IPS DF 6.9 (cell line): ENCODE measurements at regions not wholly inside any gene's neighbourhood (a gene's known extent, or its start where the extent isn't known, plus 50 kb on each side); places are given as distances from the start of the nearest gene placed in this dataset.

Source experiments
- DNase-seq: peaks from one replicate; pipeline ENCODE4 v3.0.0-alpha.2; 2013; ENCODE audit warnings: low read depth, low spot score
- H3K27ac ChIP-seq: one replicate; pipeline ENCODE4 v1.5.1; 2013; ENCODE audit warnings: low read length, control low read depth
- H3K27me3 ChIP-seq: 2 replicates; pipeline ENCODE4 v1.6.1; 2013; ENCODE audit warnings: mild to moderate bottlenecking, low read length; ENCODE audit not compliant: control insufficient read depth, insufficient read depth
- H3K36me3 ChIP-seq: 2 replicates; pipeline ENCODE4 v1.6.1; 2013; ENCODE audit warnings: low read length; ENCODE audit not compliant: control insufficient read depth, insufficient read depth
- H3K4me1 ChIP-seq: 2 replicates; pipeline ENCODE4 v1.6.1; 2013; ENCODE audit warnings: low read length; ENCODE audit not compliant: control insufficient read depth, insufficient read depth
- H3K4me3 ChIP-seq: 2 replicates; pipeline ENCODE4 v1.5.1; 2013; ENCODE audit warnings: mild to moderate bottlenecking, low read length
- H3K9me3 ChIP-seq: 2 replicates; pipeline ENCODE4 v1.6.1; 2013; ENCODE audit warnings: low read length, inconsistent platforms; ENCODE audit not compliant: control insufficient read depth, insufficient read depth
- WGBS: extraction: QIAGEN DNeasy Blood & Tissue Kit; methylation state at CpG from one replicate; pipeline ENCODE4 v1.1.7; 2013; ENCODE audit warnings: mixed read lengths, missing lambda C conversion rate; ENCODE audit not compliant: insufficient read length, insufficient coverage; 5-methylcytosine and 5-hydroxymethylcytosine counted together

GRCh38 chr1:115577513-115577912 is 64.3 kb upstream of the VANGL1 start:
- Histone ChIP-seq H3K27ac (no peak overlapping the region), H3K4me1 (no peaks in the 10 kb centered on the region), H3K9me3 (no peaks in the 10 kb centered on the region), H3K36me3 (no peaks in the 10 kb centered on the region), H3K4me3 (no peak overlapping the region), H3K27me3 (no peaks in the 10 kb centered on the region)
- no CpG with 5 or more reads among the region's 3 CpGs for WGBS
- no peak for DNase-seq

- H3K27ac ChIP-seq = no peak overlapping the region
- no peaks in the 10 kb centered on the region for H3K36me3 ChIP-seq
- no peak overlapping the region for H3K4me3 ChIP-seq
- no peak for DNase-seq
- H3K9me3 ChIP-seq = no peaks in the 10 kb centered on the region
- no peaks in the 10 kb centered on the region for H3K27me3 ChIP-seq
- no peaks in the 10 kb centered on the region for H3K4me1 ChIP-seq
These were observed 66.1 kb upstream of the VANGL1 start for GRCh38 chr1:115575661-115576060.

GRCh38 chr1:115572710-115573109 is 69.1 kb upstream of the VANGL1 start:
- Histone ChIP-seq H3K36me3 (no peaks in the 10 kb centered on the region), H3K4me1 (no peaks in the 10 kb centered on the region), H3K27me3 (no peaks in the 10 kb centered on the region), H3K9me3 (no peaks in the 10 kb centered on the region), H3K27ac (no peak overlapping the region), H3K4me3 (no peak overlapping the region)
- no CpG with 5 or more reads among the region's 1 CpG for WGBS
- DNase-seq = no peak

- H3K9me3 ChIP-seq = no peaks in the 10 kb centered on the region
- H3K4me1 ChIP-seq = no peaks in the 10 kb centered on the region
- no peaks in the 10 kb centered on the region for H3K27me3 ChIP-seq
- no peaks in the 10 kb centered on the region for H3K36me3 ChIP-seq
- DNase-seq = no peak
- no peak overlapping the region for H3K27ac ChIP-seq
- H3K4me3 ChIP-seq = no peak overlapping the region
These were observed 74.3 kb upstream of the VANGL1 start for GRCh38 chr1:115567431-115567830.

GRCh38 chr1:115565791-115566190 is 76.0 kb upstream of the VANGL1 start:
- Histone ChIP-seq H3K9me3 (no peaks in the 10 kb centered on the region), H3K4me3 (no peak overlapping the region), H3K36me3 (no peaks in the 10 kb centered on the region), H3K4me1 (no peaks in the 10 kb centered on the region), H3K27me3 (no peaks in the 10 kb centered on the region), H3K27ac (no peak overlapping the region)
- no peak for DNase-seq
- WGBS = no CpG with 5 or more reads among the region's 3 CpGs

GRCh38 chr1:115565353-115565752 is 76.4 kb upstream of the VANGL1 start:
- Histone ChIP-seq H3K4me3 (no peak overlapping the region), H3K27me3 (no peaks in the 10 kb centered on the region), H3K9me3 (no peaks in the 10 kb centered on the region), H3K36me3 (no peaks in the 10 kb centered on the region), H3K27ac (no peak overlapping the region), H3K4me1 (no peaks in the 10 kb centered on the region)
- no CpG with 5 or more reads among the region's 3 CpGs for WGBS
- no peak for DNase-seq

- no peaks in the 10 kb centered on the region for H3K9me3 ChIP-seq
- WGBS = no CpG with 5 or more reads among the region's 25 CpGs
- H3K27ac ChIP-seq = no peak overlapping the region
- H3K4me1 ChIP-seq = no peaks in the 10 kb centered on the region
- no peaks in the 10 kb centered on the region for H3K27me3 ChIP-seq
- no peak for DNase-seq
- no peak overlapping the region for H3K4me3 ChIP-seq
- H3K36me3 ChIP-seq = no peaks in the 10 kb centered on the region
These were observed 77.6 kb upstream of the VANGL1 start for GRCh38 chr1:115564201-115564600.

GRCh38 chr1:115560027-115560426 is 81.7 kb upstream of the VANGL1 start:
- H3K27ac ChIP-seq = no peak overlapping the region
- H3K4me3 ChIP-seq = no peak overlapping the region
- H3K36me3 ChIP-seq = no peaks in the 10 kb centered on the region
- WGBS = no CpG with 5 or more reads among the region's 7 CpGs
- H3K4me1 ChIP-seq = no peaks in the 10 kb centered on the region
- no peaks in the 10 kb centered on the region for H3K9me3 ChIP-seq
- DNase-seq = no peak
- H3K27me3 ChIP-seq = no peaks in the 10 kb centered on the region

- Histone ChIP-seq H3K27me3 (no peaks in the 10 kb centered on the region), H3K9me3 (no peaks in the 10 kb centered on the region), H3K4me3 (no peak overlapping the region), H3K4me1 (no peaks in the 10 kb centered on the region), H3K36me3 (no peaks in the 10 kb centered on the region), H3K27ac (no peak overlapping the region)
- WGBS = no CpG with 5 or more reads among the region's 2 CpGs
- DNase-seq = no peak
These were observed 83.5 kb upstream of the VANGL1 start for GRCh38 chr1:115558275-115558674.

GRCh38 chr1:115557715-115558114 is 84.1 kb upstream of the VANGL1 start:
- no CpG with 5 or more reads among the region's 1 CpG for WGBS
- no peaks in the 10 kb centered on the region for H3K36me3 ChIP-seq
- H3K27ac ChIP-seq = no peak overlapping the region
- no peaks in the 10 kb centered on the region for H3K4me1 ChIP-seq
- no peaks in the 10 kb centered on the region for H3K27me3 ChIP-seq
- no peak for DNase-seq
- no peaks in the 10 kb centered on the region for H3K9me3 ChIP-seq
- H3K4me3 ChIP-seq = no peak overlapping the region

GRCh38 chr1:115556236-115556635 is 85.5 kb upstream of the VANGL1 start:
- no peaks in the 10 kb centered on the region for H3K36me3 ChIP-seq
- H3K27ac ChIP-seq = no peak overlapping the region
- H3K27me3 ChIP-seq = no peaks in the 10 kb centered on the region
- no peaks in the 10 kb centered on the region for H3K9me3 ChIP-seq
- no peak overlapping the region for H3K4me3 ChIP-seq
- no peak for DNase-seq
- H3K4me1 ChIP-seq = no peaks in the 10 kb centered on the region
- no CpG with 5 or more reads among the region's 1 CpG for WGBS
